ENCODE measurements at regions not wholly inside any gene's neighbourhood (a gene's known extent, or its start where the extent isn't known, plus 50 kb on each side); places are given as distances from the start of the nearest gene placed in this dataset.
A peak's percentile ranks its signal among the peaks of the same experiment; 100 is the strongest.

DNA sequence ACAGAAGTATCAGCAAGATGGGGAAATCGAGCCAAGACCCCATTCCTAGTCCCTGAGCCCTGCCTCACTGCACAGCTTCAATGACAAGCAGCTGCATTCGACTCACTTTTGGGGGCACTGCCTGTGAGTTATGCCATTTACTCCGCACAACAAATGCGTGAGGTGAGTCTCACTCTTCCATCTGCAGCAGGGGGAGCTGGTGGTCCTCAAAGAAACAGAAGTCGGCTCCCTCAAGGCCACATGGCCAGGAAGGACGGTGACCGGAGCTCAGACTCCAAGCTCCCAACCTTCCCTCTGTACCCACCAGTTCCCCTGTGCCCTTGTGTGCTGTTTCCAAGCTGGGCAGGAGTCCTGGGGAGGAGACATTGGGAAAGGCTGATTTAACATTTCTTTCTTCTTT lies 127.7 kb upstream of the IQSEC1 start:
- H3K27me3 ChIP-seq (ENCODE audit: control insufficient read depth, low read length): 0 out of 2 replicates have a peak, but pooled peaks cover 3% of the 10 kb centered on the region
- H3K36me3 ChIP-seq (ENCODE audit: control insufficient read depth, low read length): no peaks in the 10 kb centered on the region
- no peak for TF ChIP-seq EZH2phosphoT487 (IDR thresholded peaks at IDR 0.05; ENCODE audit: borderline replicate concordance, low read length)
- TF ChIP-seq, protein P1, sequence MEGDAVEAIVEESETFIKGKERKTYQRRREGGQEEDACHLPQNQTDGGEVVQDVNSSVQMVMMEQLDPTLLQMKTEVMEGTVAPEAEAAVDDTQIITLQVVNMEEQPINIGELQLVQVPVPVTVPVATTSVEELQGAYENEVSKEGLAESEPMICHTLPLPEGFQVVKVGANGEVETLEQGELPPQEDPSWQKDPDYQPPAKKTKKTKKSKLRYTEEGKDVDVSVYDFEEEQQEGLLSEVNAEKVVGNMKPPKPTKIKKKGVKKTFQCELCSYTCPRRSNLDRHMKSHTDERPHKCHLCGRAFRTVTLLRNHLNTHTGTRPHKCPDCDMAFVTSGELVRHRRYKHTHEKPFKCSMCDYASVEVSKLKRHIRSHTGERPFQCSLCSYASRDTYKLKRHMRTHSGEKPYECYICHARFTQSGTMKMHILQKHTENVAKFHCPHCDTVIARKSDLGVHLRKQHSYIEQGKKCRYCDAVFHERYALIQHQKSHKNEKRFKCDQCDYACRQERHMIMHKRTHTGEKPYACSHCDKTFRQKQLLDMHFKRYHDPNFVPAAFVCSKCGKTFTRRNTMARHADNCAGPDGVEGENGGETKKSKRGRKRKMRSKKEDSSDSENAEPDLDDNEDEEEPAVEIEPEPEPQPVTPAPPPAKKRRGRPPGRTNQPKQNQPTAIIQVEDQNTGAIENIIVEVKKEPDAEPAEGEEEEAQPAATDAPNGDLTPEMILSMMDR (IDR thresholded peaks at IDR 0.05; ENCODE audit: low read depth, low read length, poor library complexity, severe bottlenecking): peak; percentile 38
- H3K79me2 ChIP-seq (ENCODE audit: control insufficient read depth, low read length): no peaks in the 10 kb centered on the region
- H3K4me2 ChIP-seq (ENCODE audit: low read length): no peak overlapping the region
- H3K4me1 ChIP-seq (ENCODE audit: control insufficient read depth, low read length): peaks cover 2% of the 10 kb centered on the region; the same call in 1 of the 2 replicates
- H3K4me3 ChIP-seq (ENCODE audit: low read length): no peak overlapping the region
- no peaks in the 10 kb centered on the region for H4K20me1 ChIP-seq (ENCODE audit: control insufficient read depth, insufficient read depth, low read depth, low read length)
- H3K9me2 ChIP-seq (replicated peaks; ENCODE audit: control insufficient read depth, low read length): no peaks in the 10 kb centered on the region
- no peak overlapping the region for H3K27ac ChIP-seq (ENCODE audit: low read depth, low read length)
- no peaks in the 10 kb centered on the region for H3F3A ChIP-seq (ENCODE audit: control insufficient read depth, insufficient read depth)
- no peaks in the 10 kb centered on the region for H3K9me3 ChIP-seq (ENCODE audit: control insufficient read depth, insufficient read depth, low read length)

- Histone ChIP-seq H3K4me1 (ENCODE audit: control insufficient read depth, low read length) (peaks cover 3% of the 10 kb centered on the region; the same call in 1 of the 2 replicates), H3K27ac (ENCODE audit: low read depth, low read length) (no peak overlapping the region), H3K9me2 (replicated peaks; ENCODE audit: control insufficient read depth, low read length) (no peaks in the 10 kb centered on the region), H4K20me1 (ENCODE audit: control insufficient read depth, insufficient read depth, low read depth, low read length) (no peaks in the 10 kb centered on the region), H3K27me3 (ENCODE audit: control insufficient read depth, low read length) (peaks cover 8% of the 10 kb centered on the region), H3K4me3 (ENCODE audit: low read length) (no peak overlapping the region), H3K9me3 (ENCODE audit: control insufficient read depth, insufficient read depth, low read length) (no peaks in the 10 kb centered on the region), H3K36me3 (ENCODE audit: control insufficient read depth, low read length) (no peaks in the 10 kb centered on the region), H3K79me2 (ENCODE audit: control insufficient read depth, low read length) (no peaks in the 10 kb centered on the region), H3F3A (ENCODE audit: control insufficient read depth, insufficient read depth) (no peaks in the 10 kb centered on the region), H3K4me2 (ENCODE audit: low read length) (no peak overlapping the region)
- TF ChIP-seq, protein P1 (IDR thresholded peaks at IDR 0.05; ENCODE audit: low read depth, low read length, poor library complexity, severe bottlenecking): no peak
- TF ChIP-seq EZH2phosphoT487 (IDR thresholded peaks at IDR 0.05; ENCODE audit: borderline replicate concordance, low read length): no peak
Measured at GRCh38 chr3:13200465-13200864, 127.2 kb upstream of the IQSEC1 start.

GRCh38 chr3:13199899-13200451 lies 126.7 kb upstream of the IQSEC1 start:
- Histone ChIP-seq H3K27me3 (ENCODE audit: control insufficient read depth, low read length) (peaks cover 12% of the 10 kb centered on the region), H3K27ac (ENCODE audit: low read depth, low read length) (no peak overlapping the region), H3K9me2 (replicated peaks; ENCODE audit: control insufficient read depth, low read length) (no peaks in the 10 kb centered on the region), H3K4me1 (ENCODE audit: control insufficient read depth, low read length) (peaks cover 3% of the 10 kb centered on the region; the same call in 1 of the 2 replicates), H3K79me2 (ENCODE audit: control insufficient read depth, low read length) (no peaks in the 10 kb centered on the region), H3K36me3 (ENCODE audit: control insufficient read depth, low read length) (no peaks in the 10 kb centered on the region), H3K4me2 (ENCODE audit: low read length) (no peak overlapping the region), H3K9me3 (ENCODE audit: control insufficient read depth, insufficient read depth, low read length) (no peaks in the 10 kb centered on the region), H3F3A (ENCODE audit: control insufficient read depth, insufficient read depth) (no peaks in the 10 kb centered on the region), H3K4me3 (ENCODE audit: low read length) (no peak overlapping the region), H4K20me1 (ENCODE audit: control insufficient read depth, insufficient read depth, low read depth, low read length) (no peaks in the 10 kb centered on the region)
- TF ChIP-seq EZH2phosphoT487 (IDR thresholded peaks at IDR 0.05; ENCODE audit: borderline replicate concordance, low read length): no peak
- TF ChIP-seq, protein P1 (IDR thresholded peaks at IDR 0.05; ENCODE audit: low read depth, low read length, poor library complexity, severe bottlenecking): no peak
